Fibroblast of mammary gland (primary cell): ENCODE measurements at regions not wholly inside any gene's neighbourhood (a gene's known extent, or its start where the extent isn't known, plus 50 kb on each side); places are given as distances from the start of the nearest gene placed in this dataset.

Experiments used
- DNase-seq: peaks from one replicate; pipeline ENCODE4 v3.0.0-alpha.2; 2010; ENCODE audit warnings: low read depth
- H3K4me3 ChIP-seq: 2 replicates; pipeline ENCODE4 v1.5.1; 2011; ENCODE audit warnings: low read depth, mild to moderate bottlenecking, low read length, moderate library complexity; ENCODE audit not compliant: control insufficient read depth
- CTCF ChIP-seq: conservative IDR thresholded peaks from 2 replicates; pipeline ENCODE4 v1.5.1; 2011; ENCODE audit warnings: low read depth, low read length, inconsistent platforms; ENCODE audit not compliant: control insufficient read depth, insufficient read depth

GRCh38 chr1:215002471-215002870 lies 80.1 kb upstream of the KCNK2 start:
- DNase-seq = peak; percentile 95
- no peak for TF ChIP-seq CTCF
- no peak overlapping the region for H3K4me3 ChIP-seq

- no peak overlapping the region for H3K4me3 ChIP-seq
- no peak for TF ChIP-seq CTCF
- DNase-seq = no peak
These were observed 78.9 kb upstream of the KCNK2 start for GRCh38 chr1:215003686-215004085.

- H3K4me3 ChIP-seq = no peak overlapping the region
- TF ChIP-seq CTCF = no peak
- DNase-seq = peak; percentile 26
These were observed 78.3 kb upstream of the KCNK2 start for GRCh38 chr1:215004121-215004827.

GRCh38 chr1:215005078-215005477 lies 77.5 kb upstream of the KCNK2 start:
- peak; percentile 62 for DNase-seq
- H3K4me3 ChIP-seq = no peak overlapping the region

GRCh38 chr1:215005656-215006345 lies 76.7 kb upstream of the KCNK2 start:
- peak overlapping the region; percentile 23 for H3K4me3 ChIP-seq
- no peak for TF ChIP-seq CTCF
- DNase-seq = peak; percentile 39

More at GRCh38 chr1:215005078-215005477, 77.5 kb upstream of the KCNK2 start:
- TF ChIP-seq CTCF = no peak

- no peak for TF ChIP-seq CTCF
- DNase-seq = peak; percentile 87
- H3K4me3 ChIP-seq = no peak overlapping the region
These were observed 74.7 kb upstream of the KCNK2 start for GRCh38 chr1:215007880-215008279.
